Activated CD8-positive, alpha-beta memory T cell treated with anti-CD3 and anti-CD28 coated beads, Interleukin-2, amount 50 U/mL, for 48 hours (primary cell): ENCODE measurements at regions not wholly inside any gene's neighbourhood (a gene's known extent, or its start where the extent isn't known, plus 50 kb on each side); places are given as distances from the start of the nearest gene placed in this dataset.

Experiments
- DNase-seq: peaks from one replicate; pipeline ENCODE4 v3.0.0-alpha.2; 2020

GRCh38 chr10:2850202-2850601 is 217.1 kb upstream of the PFKP start:
- DNase-seq = no peak

- DNase-seq = no peak
Measured at GRCh38 chr10:2844925-2845324, 222.4 kb upstream of the PFKP start.

DNA sequence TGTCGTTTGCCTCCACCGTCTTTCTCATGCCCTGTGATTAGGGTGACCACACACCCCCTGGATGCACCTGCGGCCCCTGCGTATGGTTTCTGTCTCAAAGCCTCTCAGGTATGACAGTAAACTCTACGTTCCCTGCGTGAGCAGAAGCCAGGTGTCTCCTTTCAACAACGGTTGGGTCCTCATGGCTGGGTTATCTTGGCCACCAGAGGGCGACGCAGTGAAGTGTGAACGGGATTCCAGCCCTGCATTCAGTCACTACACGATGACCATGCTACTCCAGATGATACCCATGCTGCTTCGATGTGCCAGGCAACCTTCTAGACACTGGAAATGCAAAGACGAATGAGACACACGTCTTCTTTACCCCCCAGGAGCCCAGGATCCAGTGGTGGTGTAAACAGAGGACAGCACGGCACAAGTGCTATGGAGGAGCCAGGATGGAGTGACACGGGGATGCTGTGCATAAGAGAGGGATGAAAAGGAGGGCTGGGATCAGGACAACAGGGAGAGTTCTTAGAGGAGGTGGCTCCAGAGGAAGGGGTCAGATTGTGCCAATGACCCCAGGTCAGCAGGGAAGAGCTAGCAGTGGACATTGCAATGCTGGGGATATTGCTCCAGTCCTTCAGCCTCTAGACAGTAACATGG is 228.1 kb upstream of the PFKP start:
- peak; percentile 63 for DNase-seq

DNA sequence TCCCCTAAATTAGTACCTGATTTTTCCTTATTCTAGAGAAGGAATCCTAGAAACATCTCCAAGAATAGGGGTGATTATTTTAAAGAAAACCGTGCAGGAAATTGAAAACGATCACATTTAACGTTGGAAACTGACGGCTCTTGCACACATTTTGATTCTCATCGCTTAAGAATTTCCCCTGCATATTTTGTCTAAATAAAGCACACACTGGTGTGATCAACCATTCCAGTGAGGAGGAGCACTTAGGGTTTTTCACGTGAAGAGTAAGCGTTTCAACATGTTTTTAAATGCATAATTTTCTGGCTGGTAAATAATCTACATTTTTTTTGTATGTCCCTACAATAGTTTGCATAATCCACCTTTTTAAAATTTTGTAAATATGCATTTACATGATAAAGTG is 229.7 kb upstream of the PFKP start:
- DNase-seq = no peak

- DNase-seq = no peak
Measured at GRCh38 chr10:2836921-2837662, 230.3 kb upstream of the PFKP start.

- no peak for DNase-seq
Measured at GRCh38 chr10:2834214-2834613, 233.1 kb upstream of the PFKP start.

- DNase-seq = no peak
Measured at GRCh38 chr10:2831509-2831908, 235.8 kb upstream of the PFKP start.

GRCh38 chr10:2828741-2829140 is 238.6 kb upstream of the PFKP start:
- no peak for DNase-seq

- no peak for DNase-seq
Measured at GRCh38 chr10:2826675-2827074, 240.7 kb upstream of the PFKP start.

DNA sequence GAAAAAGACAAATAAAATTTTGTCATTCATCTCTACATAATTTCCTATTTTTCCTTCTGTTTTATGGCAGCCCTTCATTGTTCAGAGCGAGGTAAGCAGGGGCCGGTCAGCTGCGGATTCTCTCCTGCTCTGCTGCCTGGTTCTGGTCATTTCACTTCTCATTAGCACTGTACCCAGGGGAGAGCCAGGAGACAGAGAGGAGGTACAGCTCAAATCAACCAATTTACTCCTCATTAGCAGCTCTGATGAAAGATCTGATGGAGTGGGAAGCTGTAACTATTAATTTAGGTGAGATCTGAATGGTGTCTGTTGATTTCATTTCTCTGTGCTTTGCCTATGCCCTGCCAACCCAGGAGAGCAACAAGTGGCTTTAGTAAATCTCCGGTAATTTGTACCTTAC is 241.5 kb upstream of the PFKP start:
- DNase-seq = no peak

DNA sequence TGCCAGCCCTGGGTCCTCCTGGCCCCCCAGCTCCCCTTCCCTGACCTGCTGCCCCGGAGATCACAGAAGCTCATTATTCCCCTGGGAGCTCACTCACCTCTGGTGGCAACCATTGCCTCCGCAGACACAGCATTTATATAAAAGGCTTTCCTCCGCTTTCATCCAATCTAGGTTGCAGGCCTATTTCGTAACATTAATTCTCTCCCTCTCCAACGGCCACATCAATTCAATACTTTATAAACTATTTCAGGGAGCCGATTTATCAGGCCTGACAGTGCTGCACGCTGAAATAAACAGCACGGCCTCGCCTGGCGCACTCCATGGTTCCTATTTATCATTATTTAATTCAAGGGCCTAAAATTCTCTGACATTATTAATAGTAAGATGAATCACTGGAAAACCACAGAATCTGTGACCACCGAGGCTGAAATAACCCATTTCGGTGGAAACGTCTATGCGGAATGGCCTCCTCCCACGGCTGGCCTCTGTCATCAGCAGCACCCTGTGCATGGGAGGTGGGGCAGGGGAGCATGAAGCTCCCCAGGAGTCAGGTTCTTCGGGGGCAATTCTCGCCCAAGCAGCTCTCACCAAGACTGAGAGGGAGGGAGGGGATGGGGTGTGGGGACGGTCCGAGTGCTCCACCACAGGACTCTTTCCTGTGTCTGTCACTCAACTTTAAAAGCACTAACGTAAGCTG is 249.3 kb upstream of the PFKP start:
- no peak for DNase-seq

DNA sequence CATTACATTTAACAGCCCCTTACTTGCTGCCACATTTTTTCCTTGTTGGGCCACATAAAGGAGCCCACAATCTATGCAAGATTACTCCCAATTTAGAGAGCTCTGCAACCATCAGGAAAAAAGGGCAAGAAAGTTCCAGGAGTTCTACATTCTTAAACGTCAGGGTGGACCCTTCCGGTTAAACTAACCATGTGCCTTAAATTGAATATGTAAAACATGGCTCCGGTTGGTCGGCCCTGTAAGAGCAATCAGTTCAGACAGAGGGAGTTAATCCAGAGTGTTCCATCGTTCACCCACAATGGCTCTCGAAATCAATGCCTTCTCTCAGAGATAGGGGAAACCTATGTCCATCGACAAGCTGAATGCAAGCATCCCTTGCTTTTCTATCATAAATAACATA is 253.7 kb upstream of the PFKP start:
- DNase-seq = no peak

- no peak for DNase-seq
Measured at GRCh38 chr10:2813286-2813685, 254.1 kb upstream of the PFKP start.

- no peak for DNase-seq
Measured at GRCh38 chr10:2812631-2813030, 254.7 kb upstream of the PFKP start.

- no peak for DNase-seq
Measured at GRCh38 chr10:2800178-2800577, 267.2 kb upstream of the PFKP start.

DNA sequence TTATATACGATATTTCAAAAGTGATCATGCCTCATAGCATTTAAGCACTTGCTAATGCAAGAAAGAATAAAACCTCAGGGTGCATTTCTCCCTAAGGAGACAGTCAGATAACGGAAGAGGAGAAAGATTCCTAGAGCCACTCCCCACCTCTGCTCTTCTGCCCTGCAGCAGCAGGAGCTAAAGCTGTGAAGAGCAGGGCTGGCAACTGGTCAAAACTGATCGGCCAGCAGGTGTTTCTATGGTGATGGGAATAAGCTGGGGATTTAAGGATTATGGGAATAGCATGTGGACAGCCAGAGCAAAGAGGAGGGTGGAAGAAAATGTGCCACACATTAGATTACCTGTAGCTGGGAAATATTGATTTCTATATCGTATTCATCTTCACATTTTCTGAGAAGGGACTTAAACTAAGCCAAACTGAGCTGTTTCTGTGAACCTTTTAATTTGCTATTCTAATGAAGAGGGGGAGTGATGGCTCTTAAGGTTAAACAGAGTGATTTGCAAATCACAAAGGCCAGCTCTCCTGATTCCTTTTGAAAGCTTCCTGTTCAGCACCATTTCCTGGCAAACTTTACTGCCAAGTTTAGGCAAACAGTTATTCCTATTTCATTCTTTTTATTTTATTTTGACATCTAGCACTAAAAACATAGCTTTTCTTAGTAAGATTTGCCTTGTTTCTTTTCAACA is 268.9 kb upstream of the PFKP start:
- no peak for DNase-seq

DNA sequence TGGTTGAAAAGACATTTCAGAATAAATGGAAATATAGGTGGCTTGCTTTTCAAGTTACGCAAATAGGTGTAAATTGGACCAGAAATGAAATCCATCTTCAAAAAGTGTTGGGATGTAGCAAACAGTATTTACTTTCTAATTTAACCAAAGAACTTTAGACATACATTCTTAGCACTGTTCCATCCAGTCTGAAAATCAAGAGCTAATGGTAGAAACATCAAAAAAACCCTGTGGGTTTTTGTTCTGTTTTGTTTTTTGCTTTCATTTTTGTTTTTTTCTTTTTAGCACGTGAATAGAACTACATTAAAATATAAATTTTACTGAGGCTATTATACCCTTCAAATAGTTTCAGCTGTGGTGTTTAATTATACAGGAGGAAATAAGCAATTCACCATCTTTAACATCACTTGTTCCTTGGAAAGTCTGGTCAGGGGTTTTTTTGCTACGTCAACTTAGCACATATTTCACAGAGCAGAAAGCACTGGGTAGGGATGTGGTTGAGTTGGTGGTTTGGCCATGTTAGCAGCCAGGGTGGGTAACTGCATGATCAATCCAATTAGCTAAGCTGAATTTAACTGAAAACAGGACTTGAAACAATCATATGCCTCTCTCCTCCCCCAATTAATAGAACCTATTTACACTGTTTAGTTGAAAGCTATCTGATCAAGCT is 275.4 kb upstream of the PFKP start:
- no peak for DNase-seq

DNA sequence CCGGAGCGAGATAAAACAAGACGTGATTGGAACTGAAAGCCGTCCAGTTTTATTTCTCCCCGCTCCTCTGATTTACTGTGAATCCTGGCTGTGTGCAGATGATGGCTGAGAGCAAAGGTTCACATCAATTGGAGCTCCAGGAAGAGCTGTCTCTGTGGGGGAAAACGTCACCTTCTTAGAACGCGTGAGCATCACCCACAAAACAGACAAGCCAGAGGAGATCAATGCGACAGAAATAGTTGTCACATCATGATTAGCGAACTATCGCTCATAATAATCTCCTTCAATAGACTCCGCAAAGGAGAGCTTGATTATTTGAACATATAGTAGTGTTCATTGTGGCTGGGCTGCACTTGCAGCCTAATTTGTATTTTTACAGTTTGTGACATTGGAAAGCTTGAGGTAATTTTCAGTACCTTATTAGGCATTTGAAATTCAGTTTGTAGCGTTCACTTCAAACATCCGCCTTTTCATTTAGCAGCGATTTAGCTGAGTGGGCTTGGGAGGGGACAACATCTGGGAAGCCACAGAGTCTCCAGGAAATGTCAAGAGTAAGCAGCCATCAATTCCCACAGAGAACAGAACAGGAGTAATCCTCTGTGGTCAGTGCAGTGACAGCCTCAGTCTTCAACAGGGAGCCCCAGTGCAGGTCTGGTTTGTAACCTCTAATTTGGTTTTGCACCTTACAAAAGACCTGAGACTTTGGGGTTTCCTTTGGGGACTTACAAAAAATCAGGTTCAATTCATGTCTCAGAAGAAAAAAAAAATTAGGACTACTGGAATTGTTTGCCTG is 276.8 kb upstream of the PFKP start:
- DNase-seq = no peak

DNA sequence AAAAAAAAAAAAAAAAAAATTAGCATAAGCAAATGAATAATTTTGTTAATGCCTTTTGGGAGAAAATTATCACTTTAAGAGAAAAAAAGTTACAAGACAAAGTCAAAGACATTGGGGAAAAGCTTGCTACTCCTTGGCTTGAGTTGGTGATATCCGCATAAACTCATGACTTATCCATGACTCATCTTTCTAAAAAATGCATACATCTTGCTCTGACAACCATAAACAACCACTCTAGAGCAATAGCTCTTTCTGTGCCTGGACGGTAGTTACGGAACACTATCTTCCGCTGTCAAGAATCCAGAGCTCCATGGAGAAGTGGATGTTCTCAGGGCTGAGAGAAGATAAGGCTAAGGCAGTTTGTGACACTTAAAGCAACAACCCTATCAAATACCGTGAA is 281.1 kb upstream of the PFKP start:
- DNase-seq = no peak

DNA sequence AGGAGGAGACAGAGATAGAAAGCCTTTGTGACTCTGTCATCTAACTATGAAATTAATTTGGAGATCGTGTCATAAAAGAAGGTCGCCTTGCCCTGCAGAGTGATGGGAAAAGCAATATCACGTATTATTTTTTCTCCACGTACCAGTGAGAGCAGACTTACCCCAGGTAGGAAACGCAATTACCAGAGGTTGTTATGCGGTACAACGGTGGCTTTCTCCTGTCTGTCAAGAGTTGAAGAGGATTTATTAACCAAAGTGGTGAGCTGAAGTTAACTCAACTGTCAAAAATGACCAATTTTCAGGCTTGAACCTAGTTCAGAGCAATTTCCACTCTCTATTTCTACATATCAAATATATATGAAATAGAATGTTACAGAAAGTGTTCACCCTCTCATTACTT is 282.6 kb upstream of the PFKP start:
- DNase-seq = no peak

DNA sequence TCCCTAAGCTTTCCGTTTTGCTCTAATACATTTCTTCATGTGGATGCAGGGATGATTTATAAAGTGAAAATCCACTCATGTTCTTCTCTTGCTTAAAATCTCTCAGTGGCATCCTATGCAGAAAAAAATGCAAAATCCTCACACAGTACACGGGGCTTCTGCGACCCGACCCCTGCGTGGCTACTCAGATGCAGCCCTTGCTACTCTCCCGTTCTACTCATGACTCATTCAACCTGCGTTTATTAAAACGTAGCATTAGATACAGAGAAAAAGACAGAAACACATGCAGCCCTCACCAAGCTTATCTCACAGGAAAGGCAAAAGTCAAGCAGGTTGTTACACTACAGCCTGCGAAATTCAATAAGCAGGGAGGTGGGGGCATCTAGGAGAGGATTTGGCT is 284.4 kb upstream of the PFKP start:
- no peak for DNase-seq

DNA sequence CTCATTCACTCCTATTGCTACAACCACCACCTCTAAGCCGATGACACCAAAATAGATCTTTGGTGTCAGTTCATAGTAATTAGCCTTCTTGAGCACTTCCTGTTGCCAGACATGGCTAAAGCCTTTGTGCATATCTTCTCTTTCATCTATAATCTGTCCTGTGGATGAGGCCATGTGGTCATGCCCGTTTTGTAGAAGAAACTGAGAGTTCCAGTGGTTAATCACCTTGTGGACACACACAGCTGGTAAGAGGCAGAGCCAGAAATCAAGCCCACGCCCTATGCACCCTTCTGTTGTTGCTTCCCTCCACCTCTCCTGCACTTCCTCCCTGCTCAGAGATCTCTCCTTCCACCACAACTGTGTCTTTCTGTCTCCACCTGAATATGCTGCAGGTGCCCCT is 285.1 kb upstream of the PFKP start:
- no peak for DNase-seq
